ENCODE measurements at regions not wholly inside any gene's neighbourhood (a gene's known extent, or its start where the extent isn't known, plus 50 kb on each side); places are given as distances from the start of the nearest gene placed in this dataset.

- TF ChIP-seq CTCF (IDR thresholded peaks at IDR 0.05): no peak
- TF ChIP-seq EZH2 (IDR thresholded peaks at IDR 0.05; ENCODE audit: borderline replicate concordance, insufficient read depth, low read depth, low read length, poor library complexity, severe bottlenecking): no peak
Measured at GRCh38 chr5:124131466-124131865, 615.0 kb downstream of the ZNF608 start.
